Pancreas (tissue), 10 donors: ENCODE measurements at regions not wholly inside any gene's neighbourhood (a gene's known extent, or its start where the extent isn't known, plus 50 kb on each side); places are given as distances from the start of the nearest gene placed in this dataset.
"Not testable (repeated sequence)": the region's sequence is repeated elsewhere in the genome, so short reads cannot be mapped to it uniquely, and the experiment has no call there.

Experiments
- ATAC-seq, 4 donors: fragments of 200-7000 bp; cut with Tn5 transposase; one replicate each; pipeline versions ENCODE4 v1.8.0 to v1.9.1; 2020; ENCODE audit warnings: mild to moderate bottlenecking in 4 of 4, moderate library complexity in 4 of 4
- DNase-seq, 6 donors: peaks; one replicate each; pipeline ENCODE4 v3.0.0-alpha.2; 2020
- FAIRE-seq: peaks from 2 replicates; lab custom pipeline; 2012; peaks lifted over from hg19 to GRCh38; lab: Jason Lieb, UNC
- H3K27ac ChIP-seq, 4 donors: fragments of 200-600 bp; sonication (generic); 1 replicate in 3 of 4; 2 replicates in 1 of 4; pipeline versions ENCODE4 v1.5.0 to v1.8.0; 2020
- H3K27me3 ChIP-seq, 4 donors: fragments of 200-600 bp; one replicate each; pipeline ENCODE4 v1.8.0; 2021
- H3K36me3 ChIP-seq, 3 donors: fragments of 200-600 bp; sonication (generic) in 1 of 3; one replicate each; pipeline versions ENCODE4 v1.5.0 to v1.8.0; 2020 to 2021
- H3K4me1 ChIP-seq, 3 donors: fragments of 200-600 bp; one replicate each; pipeline ENCODE4 v1.8.0; 2021
- H3K4me3 ChIP-seq, 4 donors: fragments of 200-600 bp; sonication (generic) in 2 of 4; one replicate each; pipeline versions ENCODE4 v1.5.0 to v1.8.0; 2020 to 2021
- H3K9me3 ChIP-seq, 4 donors: fragments of 200-600 bp; one replicate each; pipeline ENCODE4 v1.8.0; 2021
- WGBS, 2 donors: extraction: QIAGEN DNeasy Blood & Tissue Kit; methylation state at CpG; one replicate each; pipeline ENCODE4 v1.1.7; 2013; 5-methylcytosine and 5-hydroxymethylcytosine counted together
- intact Hi-C, 3 donors: fragments of 100-400 bp; cut with DNase I; formaldehyde crosslinking; loops; one replicate each; pipeline versions ENCODE4 v1.11.1 to v1.14.2; 2022
- TF ChIP-seq, protein P1 (sequence below), 4 donors: fragments of 200-600 bp; sonication (generic) in 3 of 4; IDR thresholded peaks; one replicate each; pipeline versions ENCODE4 v1.5.0 to v1.8.0; 2021; ENCODE audit warnings: antibody characterized with exemption in 4 of 4
- donor health status: healthy with polysubstance abuse.
- donor health status: DM: no; HTN: no; CAD: no; lungs with moderate emphysema.
- donor health status: DM: no; HTN: no; CAD: no.
- donor health status: control.
- donor health status: control.
- donor health status: Bipolar disorder and iron deficiency.
- donor health status: DM: yes; HTN: yes; CAD: no.
- donor health status: DM: no; HTN: no; CAD: no.
- donor health status: DM: no; HTN: no; CAD: no.
- donor health status: DM: yes; HTN: yes; CAD: no.

DNA sequence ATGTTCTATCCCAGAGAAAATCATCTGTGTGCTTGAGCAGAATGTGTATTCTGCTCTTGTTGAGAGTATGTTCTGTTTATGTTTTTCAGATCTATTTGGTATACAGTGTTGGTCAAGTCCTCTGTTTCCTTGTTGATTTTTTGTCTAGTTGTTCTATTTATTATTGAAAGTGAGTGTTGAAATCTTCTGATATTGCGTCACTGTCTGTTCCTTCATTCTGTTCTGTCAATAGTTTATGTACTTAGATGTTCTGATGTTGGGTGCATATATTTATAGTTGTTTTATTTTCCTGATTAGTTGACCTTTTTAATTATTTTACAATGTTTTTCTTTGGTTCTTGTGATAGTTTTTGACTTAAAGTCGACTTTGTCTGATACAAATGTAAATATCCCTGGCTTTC lies 458.7 kb upstream of the HSF2 start:
- TF ChIP-seq, protein P1, sequence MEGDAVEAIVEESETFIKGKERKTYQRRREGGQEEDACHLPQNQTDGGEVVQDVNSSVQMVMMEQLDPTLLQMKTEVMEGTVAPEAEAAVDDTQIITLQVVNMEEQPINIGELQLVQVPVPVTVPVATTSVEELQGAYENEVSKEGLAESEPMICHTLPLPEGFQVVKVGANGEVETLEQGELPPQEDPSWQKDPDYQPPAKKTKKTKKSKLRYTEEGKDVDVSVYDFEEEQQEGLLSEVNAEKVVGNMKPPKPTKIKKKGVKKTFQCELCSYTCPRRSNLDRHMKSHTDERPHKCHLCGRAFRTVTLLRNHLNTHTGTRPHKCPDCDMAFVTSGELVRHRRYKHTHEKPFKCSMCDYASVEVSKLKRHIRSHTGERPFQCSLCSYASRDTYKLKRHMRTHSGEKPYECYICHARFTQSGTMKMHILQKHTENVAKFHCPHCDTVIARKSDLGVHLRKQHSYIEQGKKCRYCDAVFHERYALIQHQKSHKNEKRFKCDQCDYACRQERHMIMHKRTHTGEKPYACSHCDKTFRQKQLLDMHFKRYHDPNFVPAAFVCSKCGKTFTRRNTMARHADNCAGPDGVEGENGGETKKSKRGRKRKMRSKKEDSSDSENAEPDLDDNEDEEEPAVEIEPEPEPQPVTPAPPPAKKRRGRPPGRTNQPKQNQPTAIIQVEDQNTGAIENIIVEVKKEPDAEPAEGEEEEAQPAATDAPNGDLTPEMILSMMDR (IDR thresholded peaks at IDR 0.05), result no peak
- WGBS, 2 donors, result 69 to 78% methylated on average over 2 of the region's 2 CpGs
- no peak overlapping the region for H3K27ac ChIP-seq
- H3K4me3 ChIP-seq, result no peak overlapping the region
- DNase-seq, result no peak
- no peak for ATAC-seq
- H3K4me1 ChIP-seq, result no peaks in the 10 kb centered on the region
- no peaks in the 10 kb centered on the region for H3K9me3 ChIP-seq
- no peaks in the 10 kb centered on the region for H3K36me3 ChIP-seq
- FAIRE-seq, result no peak
- intact Hi-C loops, result no loop called here
- no peaks in the 10 kb centered on the region for H3K27me3 ChIP-seq

DNA sequence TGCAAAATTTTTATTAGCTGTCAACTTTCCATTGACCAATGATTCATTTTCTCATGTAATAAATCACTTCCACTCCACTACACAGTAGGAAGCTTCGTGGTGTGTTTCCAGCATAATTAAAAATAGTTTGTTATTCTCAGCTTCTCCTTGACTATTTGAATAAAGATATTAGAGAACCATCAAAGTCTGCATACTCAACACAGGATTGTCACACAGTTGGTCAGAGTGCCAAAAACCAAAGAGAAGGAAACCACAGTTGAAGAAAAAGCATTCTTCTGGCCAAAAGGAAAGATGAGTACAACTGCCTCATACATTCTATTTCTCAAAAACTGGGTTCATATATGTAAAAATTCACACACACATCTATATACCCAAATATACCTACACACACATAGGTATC lies 455.1 kb upstream of the HSF2 start:
- H3K9me3 ChIP-seq, result no peaks in the 10 kb centered on the region
- H3K4me3 ChIP-seq, result no peak overlapping the region
- WGBS, 2 donors, result 30 to 49% methylated on average over 1 of the region's 1 CpG
- TF ChIP-seq, protein P1 (IDR thresholded peaks at IDR 0.05), result no peak
- ATAC-seq (no peak), FAIRE-seq (no peak), DNase-seq (no peak)
- no peaks in the 10 kb centered on the region for H3K36me3 ChIP-seq
- no peak overlapping the region for H3K27ac ChIP-seq
- no peaks in the 10 kb centered on the region for H3K27me3 ChIP-seq
- no peaks in the 10 kb centered on the region for H3K4me1 ChIP-seq
- intact Hi-C loops, result no loop called here

- Histone ChIP-seq H3K4me3 (no peak overlapping the region), H3K36me3 (no peaks in the 10 kb centered on the region), H3K4me1 (peaks cover 0 to 3% (median 0%) of the 10 kb centered on the region in 3 donors), H3K9me3 (no peaks in the 10 kb centered on the region), H3K27ac (no peak overlapping the region), H3K27me3 (no peaks in the 10 kb centered on the region)
- intact Hi-C loops, result no loop called here
- ATAC-seq (no peak), FAIRE-seq (no peak), DNase-seq (no peak)
- 84 to 85% methylated on average over 4 of the region's 4 CpGs for WGBS, 2 donors
- TF ChIP-seq, protein P1 (IDR thresholded peaks at IDR 0.05), result no peak
Measured at GRCh38 chr6:121951123-121951522, 448.3 kb upstream of the HSF2 start.

DNA sequence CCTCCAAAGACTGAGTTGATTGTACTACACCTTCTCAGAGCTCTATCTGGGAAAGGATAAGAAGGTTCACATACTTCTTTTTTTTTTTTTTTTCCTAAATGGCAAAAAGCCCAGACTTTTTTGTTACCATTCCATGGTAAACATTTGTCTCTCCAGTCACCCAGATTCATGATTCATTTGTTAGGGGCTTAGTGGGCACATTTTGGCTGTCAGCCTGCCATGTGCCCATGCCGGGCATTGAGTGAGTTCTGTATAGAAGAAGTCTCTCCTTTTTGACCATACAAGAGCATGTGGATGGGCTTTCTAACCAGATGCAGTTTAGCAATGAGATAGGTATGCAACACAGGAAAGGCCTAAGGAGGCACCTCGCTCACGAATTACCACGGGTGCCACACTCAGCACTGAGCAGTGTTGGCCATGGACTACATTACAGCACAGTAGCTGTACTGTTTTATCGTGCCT lies 447.5 kb upstream of the HSF2 start:
- WGBS, 2 donors, result 41 to 44% methylated on average over 5 of the region's 5 CpGs
- TF ChIP-seq, protein P1 (IDR thresholded peaks at IDR 0.05), result no peak
- intact Hi-C loops, result no loop called here
- Histone ChIP-seq H3K4me3 (no peak overlapping the region), H3K27ac (no peak overlapping the region), H3K9me3 (no peaks in the 10 kb centered on the region), H3K4me1 (peaks cover 0 to 3% (median 0%) of the 10 kb centered on the region in 3 donors), H3K36me3 (no peaks in the 10 kb centered on the region), H3K27me3 (no peaks in the 10 kb centered on the region)
- DNase-seq, result peak in 2 of 6 donors; percentile 14 to 33
- FAIRE-seq, result no peak
- peak; percentile 67 to 89 (median 82) for ATAC-seq

DNA sequence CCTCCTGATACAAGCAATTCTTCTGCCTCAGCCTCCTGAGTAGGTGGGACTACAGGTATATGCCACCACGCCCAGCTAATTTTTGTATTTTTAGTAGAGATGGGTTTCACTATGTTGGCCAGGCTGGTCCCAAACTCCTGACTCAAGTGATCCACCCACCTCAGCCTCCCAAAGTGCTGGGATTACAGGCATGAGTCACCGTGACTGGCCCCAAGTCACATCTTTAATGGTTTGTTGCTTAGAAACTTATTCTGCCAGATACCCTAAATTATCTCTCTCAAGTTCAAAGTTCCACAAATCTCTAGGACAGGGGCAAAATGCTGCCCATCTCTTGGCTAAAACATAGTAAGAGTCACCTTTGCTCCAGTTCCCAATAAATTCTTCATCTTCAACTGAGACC lies 444.1 kb upstream of the HSF2 start:
- FAIRE-seq, H3K27ac ChIP-seq, H3K27me3 ChIP-seq, DNase-seq, H3K4me1 ChIP-seq, H3K9me3 ChIP-seq, H3K36me3 ChIP-seq, H3K4me3 ChIP-seq, ATAC-seq, intact Hi-C loops: not testable (repeated sequence)
- 85 to 87% methylated on average over 2 of the region's 2 CpGs for WGBS, 2 donors
